A204.1 (cell line): ENCODE measurements at regions not wholly inside any gene's neighbourhood (a gene's known extent, or its start where the extent isn't known, plus 50 kb on each side); places are given as distances from the start of the nearest gene placed in this dataset.
A peak's percentile ranks its signal among the peaks of the same experiment; 100 is the strongest.
"Not testable (repeated sequence)": the region's sequence is repeated elsewhere in the genome, so short reads cannot be mapped to it uniquely, and the experiment has no call there.

Experiments used
- FAIRE-seq: peaks from 2 replicates; lab custom pipeline; 2012; peaks lifted over from hg19 to GRCh38; lab: Jason Lieb, UNC

GRCh38 chr7:109318136-109318535 is 748.5 kb downstream of the DNAJB9 start:
- FAIRE-seq = no peak

GRCh38 chr7:109322833-109323232 is 753.2 kb downstream of the DNAJB9 start:
- FAIRE-seq = no peak

GRCh38 chr7:109331423-109331822 is 761.7 kb downstream of the DNAJB9 start:
- FAIRE-seq = peak; percentile 80

- FAIRE-seq = no peak
These were observed 766.3 kb downstream of the DNAJB9 start for GRCh38 chr7:109335951-109336350.

GRCh38 chr7:109336531-109336930 is 766.9 kb downstream of the DNAJB9 start:
- no peak for FAIRE-seq

- FAIRE-seq = no peak
These were observed 774.0 kb downstream of the DNAJB9 start for GRCh38 chr7:109343678-109344077.

GRCh38 chr7:109351493-109351892 is 781.8 kb downstream of the DNAJB9 start:
- FAIRE-seq = no peak

- FAIRE-seq = no peak
These were observed 784.3 kb downstream of the DNAJB9 start for GRCh38 chr7:109354000-109354399.

- peak; percentile 87 for FAIRE-seq
These were observed 784.9 kb downstream of the DNAJB9 start for GRCh38 chr7:109354552-109354951.

- FAIRE-seq = no peak
These were observed 806.1 kb downstream of the DNAJB9 start for GRCh38 chr7:109375823-109376222.

- no peak for FAIRE-seq
These were observed 806.9 kb downstream of the DNAJB9 start for GRCh38 chr7:109376576-109376975.

- FAIRE-seq = no peak
These were observed 807.6 kb downstream of the DNAJB9 start for GRCh38 chr7:109377076-109377884.

- FAIRE-seq = no peak
These were observed 817.3 kb downstream of the DNAJB9 start for GRCh38 chr7:109386959-109387358.

- no peak for FAIRE-seq
These were observed 817.9 kb downstream of the DNAJB9 start for GRCh38 chr7:109387530-109387929.

GRCh38 chr7:109391240-109391639 is 821.6 kb downstream of the DNAJB9 start:
- FAIRE-seq = no peak

GRCh38 chr7:109402107-109402506 is 832.4 kb downstream of the DNAJB9 start:
- no peak for FAIRE-seq

GRCh38 chr7:109407756-109408155 is 838.1 kb downstream of the DNAJB9 start:
- no peak for FAIRE-seq

GRCh38 chr7:109437957-109438356 is 868.3 kb downstream of the DNAJB9 start:
- FAIRE-seq = peak; percentile 21

- no peak for FAIRE-seq
These were observed 880.1 kb downstream of the DNAJB9 start for GRCh38 chr7:109449760-109450159.

GRCh38 chr7:109456116-109456515 is 886.4 kb downstream of the DNAJB9 start:
- no peak for FAIRE-seq

GRCh38 chr7:109460296-109460695 is 890.6 kb downstream of the DNAJB9 start:
- FAIRE-seq = no peak

- FAIRE-seq = no peak
These were observed 892.5 kb downstream of the DNAJB9 start for GRCh38 chr7:109462171-109462570.

- FAIRE-seq = not testable (repeated sequence)
These were observed 898.1 kb downstream of the DNAJB9 start for GRCh38 chr7:109467729-109468128.

- peak; percentile 32 for FAIRE-seq
These were observed 903.5 kb downstream of the DNAJB9 start for GRCh38 chr7:109473172-109473571.
